OCI-LY1 (cell line): ENCODE measurements at regions not wholly inside any gene's neighbourhood (a gene's known extent, or its start where the extent isn't known, plus 50 kb on each side); places are given as distances from the start of the nearest gene placed in this dataset.

Experiments
- CTCF ChIP-seq: fragments of 200-600 bp; sonication (generic), shearing (Covaris generic); IDR thresholded peaks from 2 replicates; pipeline ENCODE4 v1.5.1; 2017; ENCODE audit warnings: mild to moderate bottlenecking, antibody characterized with exemption, low read length, moderate library complexity, mixed read lengths
- EZH2 ChIP-seq: fragments of 200-600 bp; sonication (generic), shearing (Covaris generic); IDR thresholded peaks from 2 replicates; pipeline ENCODE4 v1.8.0; 2017; ENCODE audit warnings: borderline replicate concordance, mixed run types, mild to moderate bottlenecking, antibody characterized with exemption, low read length, moderate library complexity, mixed read lengths

DNA sequence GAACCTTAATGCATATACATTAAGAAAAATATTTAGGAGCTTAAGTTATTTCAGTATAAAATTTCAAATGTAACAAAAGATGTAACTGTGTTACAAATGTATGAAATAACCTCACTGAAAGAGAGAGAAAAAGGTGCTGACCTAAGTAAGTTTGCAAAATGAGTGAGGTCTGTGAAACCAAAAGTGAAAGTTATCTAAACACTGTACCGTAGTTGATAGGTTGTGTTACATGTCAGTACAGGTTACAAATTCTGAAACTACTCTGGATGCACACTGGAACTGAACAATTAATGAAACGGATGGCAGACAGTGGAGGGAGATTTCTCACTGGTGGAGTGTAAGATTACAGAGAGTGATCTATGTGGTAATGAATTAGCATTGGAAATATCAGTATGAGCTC, 420.7 kb downstream of the ZNF385D start:
- no peak for TF ChIP-seq CTCF
- no peak for TF ChIP-seq EZH2
